Liver (tissue), 3 donors: ENCODE measurements at regions not wholly inside any gene's neighbourhood (a gene's known extent, or its start where the extent isn't known, plus 50 kb on each side); places are given as distances from the start of the nearest gene placed in this dataset.
"Not testable (repeated sequence)": the region's sequence is repeated elsewhere in the genome, so short reads cannot be mapped to it uniquely, and the experiment has no call there.

Source experiments
- CTCF ChIP-seq: fragments of 150-350 bp; IDR thresholded peaks from 2 replicates; pipeline ENCODE4 v1.5.1; 2017; ENCODE audit warnings: improper control_type of control experiment, low read depth, low read length; ENCODE audit not compliant: missing input control
- EGR1 ChIP-seq, 2 donors: IDR thresholded peaks; 2 replicates each; pipeline ENCODE4 v1.6.1; 2016 to 2018; ENCODE audit warnings: antibody characterized with exemption in 2 of 2, low read depth in 2 of 2
- FOXA1 ChIP-seq: IDR thresholded peaks from 2 replicates; pipeline ENCODE4 v1.6.1; 2016; ENCODE audit warnings: antibody characterized with exemption
- HNF4A ChIP-seq, 2 donors: conservative IDR thresholded peaks; 2 replicates each; pipeline ENCODE4 v1.6.1; 2016; ENCODE audit warnings: antibody characterized with exemption in 2 of 2, mild to moderate bottlenecking in 2 of 2
- JUND ChIP-seq, 2 donors: IDR thresholded peaks; 2 replicates each; pipeline ENCODE4 v1.6.1; 2016; ENCODE audit warnings: antibody characterized with exemption in 2 of 2
- SP1 ChIP-seq: IDR thresholded peaks from 2 replicates; pipeline ENCODE4 v1.6.1; 2018; ENCODE audit warnings: antibody characterized with exemption, mild to moderate bottlenecking
- TF ChIP-seq, protein P1 (sequence below): IDR thresholded peaks from 2 replicates; pipeline ENCODE4 v1.6.1; 2016; ENCODE audit warnings: antibody characterized with exemption, mild to moderate bottlenecking
- TF ChIP-seq, protein P2 (sequence below): IDR thresholded peaks from 2 replicates; pipeline ENCODE4 v1.6.1; 2016; ENCODE audit warnings: antibody characterized with exemption
- donor health status: healthy.
- donor health status: healthy.

GRCh38 chr4:38338939-38339338 lies 325.1 kb upstream of the KLF3 start:
- TF ChIP-seq CTCF; FOXA1; JUND (IDR thresholded peaks at IDR 0.05); HNF4A (conservative IDR thresholded peaks at IDR 0.05); SP1; EGR1 (IDR thresholded peaks at IDR 0.05; ENCODE audit: low read depth in 2 of 2): not testable (repeated sequence)
- TF ChIP-seq, protein P1, sequence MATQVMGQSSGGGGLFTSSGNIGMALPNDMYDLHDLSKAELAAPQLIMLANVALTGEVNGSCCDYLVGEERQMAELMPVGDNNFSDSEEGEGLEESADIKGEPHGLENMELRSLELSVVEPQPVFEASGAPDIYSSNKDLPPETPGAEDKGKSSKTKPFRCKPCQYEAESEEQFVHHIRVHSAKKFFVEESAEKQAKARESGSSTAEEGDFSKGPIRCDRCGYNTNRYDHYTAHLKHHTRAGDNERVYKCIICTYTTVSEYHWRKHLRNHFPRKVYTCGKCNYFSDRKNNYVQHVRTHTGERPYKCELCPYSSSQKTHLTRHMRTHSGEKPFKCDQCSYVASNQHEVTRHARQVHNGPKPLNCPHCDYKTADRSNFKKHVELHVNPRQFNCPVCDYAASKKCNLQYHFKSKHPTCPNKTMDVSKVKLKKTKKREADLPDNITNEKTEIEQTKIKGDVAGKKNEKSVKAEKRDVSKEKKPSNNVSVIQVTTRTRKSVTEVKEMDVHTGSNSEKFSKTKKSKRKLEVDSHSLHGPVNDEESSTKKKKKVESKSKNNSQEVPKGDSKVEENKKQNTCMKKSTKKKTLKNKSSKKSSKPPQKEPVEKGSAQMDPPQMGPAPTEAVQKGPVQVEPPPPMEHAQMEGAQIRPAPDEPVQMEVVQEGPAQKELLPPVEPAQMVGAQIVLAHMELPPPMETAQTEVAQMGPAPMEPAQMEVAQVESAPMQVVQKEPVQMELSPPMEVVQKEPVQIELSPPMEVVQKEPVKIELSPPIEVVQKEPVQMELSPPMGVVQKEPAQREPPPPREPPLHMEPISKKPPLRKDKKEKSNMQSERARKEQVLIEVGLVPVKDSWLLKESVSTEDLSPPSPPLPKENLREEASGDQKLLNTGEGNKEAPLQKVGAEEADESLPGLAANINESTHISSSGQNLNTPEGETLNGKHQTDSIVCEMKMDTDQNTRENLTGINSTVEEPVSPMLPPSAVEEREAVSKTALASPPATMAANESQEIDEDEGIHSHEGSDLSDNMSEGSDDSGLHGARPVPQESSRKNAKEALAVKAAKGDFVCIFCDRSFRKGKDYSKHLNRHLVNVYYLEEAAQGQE: not testable (repeated sequence)
- TF ChIP-seq, protein P2, sequence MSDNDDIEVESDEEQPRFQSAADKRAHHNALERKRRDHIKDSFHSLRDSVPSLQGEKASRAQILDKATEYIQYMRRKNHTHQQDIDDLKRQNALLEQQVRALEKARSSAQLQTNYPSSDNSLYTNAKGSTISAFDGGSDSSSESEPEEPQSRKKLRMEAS: not testable (repeated sequence)
